Prostate gland (tissue), 2 donors: ENCODE measurements at regions not wholly inside any gene's neighbourhood (a gene's known extent, or its start where the extent isn't known, plus 50 kb on each side); places are given as distances from the start of the nearest gene placed in this dataset.

ENCODE experiments used
- DNase-seq: peaks from one replicate; pipeline ENCODE4 v3.0.0-alpha.2; 2019; ENCODE audit warnings: low spot score
- H3K27ac ChIP-seq, 2 donors: fragments of 200-600 bp; sonication (generic); 2 replicates each; pipeline ENCODE4 v1.5.1; 2017 to 2019
- H3K27me3 ChIP-seq: fragments of 200-600 bp; sonication (generic); replicated peaks from 2 replicates; pipeline ENCODE4 v1.5.1; 2019; ENCODE audit not compliant: insufficient read depth
- H3K36me3 ChIP-seq, 2 donors: fragments of 200-600 bp; sonication (generic); 1 replicate in 1 of 2; 2 replicates in 1 of 2; pipeline versions ENCODE4 v1.5.1 to v1.8.1; 2017 to 2019
- H3K4me1 ChIP-seq: fragments of 200-600 bp; sonication (generic); replicated peaks from 2 replicates; pipeline ENCODE4 v1.5.1; 2019
- H3K4me3 ChIP-seq, 2 donors: fragments of 200-600 bp; sonication (generic); 2 replicates each; pipeline ENCODE4 v1.5.1; 2017 to 2019
- H3K9me3 ChIP-seq: fragments of 200-600 bp; sonication (generic); 2 replicates; pipeline ENCODE4 v1.5.1; 2017
- POLR2A ChIP-seq: fragments of 450-650 bp; IDR thresholded peaks from one replicate; pipeline ENCODE4 v1.6.1; 2016; ENCODE audit warnings: antibody characterized with exemption, mild to moderate bottlenecking
- POLR2AphosphoS5 ChIP-seq: sonication (generic); formaldehyde crosslinking; IDR thresholded peaks from one replicate; pipeline ENCODE4 v1.6.1; 2017; ENCODE audit warnings: antibody characterized with exemption
- WGBS: methylation state at CpG from one replicate; pipeline ENCODE4 v1.1.5; 2018; 5-methylcytosine and 5-hydroxymethylcytosine counted together
- intact Hi-C: fragments of 100-400 bp; cut with DNase I; formaldehyde crosslinking; loops from one replicate; pipeline ENCODE4 v1.14.2; 2022
- TF ChIP-seq, protein P1 (sequence below), 4 experiments: fragments of 200-600 bp in 2 of 4; fragments of 450-650 bp in 2 of 4; sonication (generic) in 2 of 4; IDR thresholded peaks; 1 replicate in 3 of 4; 2 replicates in 1 of 4; pipeline ENCODE4 v1.5.1; 2016 to 2019; ENCODE audit warnings: antibody characterized with exemption in 4 of 4, mild to moderate bottlenecking in 2 of 4, moderate library complexity in 2 of 4

DNA sequence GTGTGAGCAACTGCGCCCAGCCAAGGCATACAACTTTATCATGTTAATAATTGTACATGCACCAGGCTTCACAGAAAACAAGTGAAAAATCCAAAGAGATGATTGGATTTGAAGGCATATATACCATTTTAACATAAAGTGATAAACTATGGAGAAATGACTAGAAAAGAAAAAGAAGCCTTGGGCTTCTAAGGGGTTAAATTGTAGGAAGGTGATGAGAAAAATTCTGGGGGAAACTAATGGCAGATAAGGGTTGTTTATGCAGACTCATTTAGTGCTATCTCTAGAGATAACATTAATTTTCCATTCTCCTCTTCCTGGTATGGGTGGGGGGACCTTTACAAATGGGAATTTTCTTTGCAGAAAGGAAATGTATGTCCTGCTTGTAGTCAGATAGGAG, 154.0 kb downstream of the TMEM17 start:
- Histone ChIP-seq H3K36me3 (no peaks in the 10 kb centered on the region), H3K9me3 (no peaks in the 10 kb centered on the region), H3K27me3 (no peaks in the 10 kb centered on the region), H3K4me3 (no peak overlapping the region), H3K4me1 (no peaks in the 10 kb centered on the region), H3K27ac (no peak overlapping the region)
- no peak for DNase-seq
- intact Hi-C loops = no loop called here
- no peak for TF ChIP-seq POLR2A
- no peak for TF ChIP-seq POLR2AphosphoS5
- TF ChIP-seq, protein P1, sequence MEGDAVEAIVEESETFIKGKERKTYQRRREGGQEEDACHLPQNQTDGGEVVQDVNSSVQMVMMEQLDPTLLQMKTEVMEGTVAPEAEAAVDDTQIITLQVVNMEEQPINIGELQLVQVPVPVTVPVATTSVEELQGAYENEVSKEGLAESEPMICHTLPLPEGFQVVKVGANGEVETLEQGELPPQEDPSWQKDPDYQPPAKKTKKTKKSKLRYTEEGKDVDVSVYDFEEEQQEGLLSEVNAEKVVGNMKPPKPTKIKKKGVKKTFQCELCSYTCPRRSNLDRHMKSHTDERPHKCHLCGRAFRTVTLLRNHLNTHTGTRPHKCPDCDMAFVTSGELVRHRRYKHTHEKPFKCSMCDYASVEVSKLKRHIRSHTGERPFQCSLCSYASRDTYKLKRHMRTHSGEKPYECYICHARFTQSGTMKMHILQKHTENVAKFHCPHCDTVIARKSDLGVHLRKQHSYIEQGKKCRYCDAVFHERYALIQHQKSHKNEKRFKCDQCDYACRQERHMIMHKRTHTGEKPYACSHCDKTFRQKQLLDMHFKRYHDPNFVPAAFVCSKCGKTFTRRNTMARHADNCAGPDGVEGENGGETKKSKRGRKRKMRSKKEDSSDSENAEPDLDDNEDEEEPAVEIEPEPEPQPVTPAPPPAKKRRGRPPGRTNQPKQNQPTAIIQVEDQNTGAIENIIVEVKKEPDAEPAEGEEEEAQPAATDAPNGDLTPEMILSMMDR (IDR thresholded peaks at IDR 0.05) = no peak
- 94% methylated on average over 1 of the region's 1 CpG for WGBS

DNA sequence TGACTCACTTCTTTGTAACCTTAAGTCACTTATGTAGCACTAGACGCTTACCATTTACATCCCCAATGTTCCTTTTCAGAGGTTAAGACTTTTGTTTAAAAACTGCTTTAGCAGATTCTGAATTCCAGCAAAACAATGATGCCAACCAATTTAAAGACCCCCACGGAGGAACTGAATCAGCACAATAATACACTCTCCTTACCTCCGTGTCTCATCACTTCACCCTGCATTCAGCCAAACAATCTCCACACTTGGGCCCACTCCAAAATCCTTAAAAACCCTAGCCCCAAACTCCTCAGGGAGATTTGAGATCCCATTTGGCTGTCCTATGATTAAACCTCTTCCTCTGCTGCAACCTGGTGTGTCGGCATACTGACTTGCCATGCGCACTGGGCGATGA, 153.9 kb downstream of the B3GNT2 start:
- no peak for DNase-seq
- WGBS = 84% methylated on average over 6 of the region's 6 CpGs
- H3K9me3 ChIP-seq = no peaks in the 10 kb centered on the region
- H3K27ac ChIP-seq = no peak overlapping the region
- intact Hi-C loops = no loop called here
- no peaks in the 10 kb centered on the region for H3K4me1 ChIP-seq
- TF ChIP-seq, protein P1 (IDR thresholded peaks at IDR 0.05) = no peak
- no peak for TF ChIP-seq POLR2AphosphoS5
- no peak for TF ChIP-seq POLR2A
- no peaks in the 10 kb centered on the region for H3K27me3 ChIP-seq
- H3K4me3 ChIP-seq = no peak overlapping the region
- H3K36me3 ChIP-seq = no peaks in the 10 kb centered on the region

DNA sequence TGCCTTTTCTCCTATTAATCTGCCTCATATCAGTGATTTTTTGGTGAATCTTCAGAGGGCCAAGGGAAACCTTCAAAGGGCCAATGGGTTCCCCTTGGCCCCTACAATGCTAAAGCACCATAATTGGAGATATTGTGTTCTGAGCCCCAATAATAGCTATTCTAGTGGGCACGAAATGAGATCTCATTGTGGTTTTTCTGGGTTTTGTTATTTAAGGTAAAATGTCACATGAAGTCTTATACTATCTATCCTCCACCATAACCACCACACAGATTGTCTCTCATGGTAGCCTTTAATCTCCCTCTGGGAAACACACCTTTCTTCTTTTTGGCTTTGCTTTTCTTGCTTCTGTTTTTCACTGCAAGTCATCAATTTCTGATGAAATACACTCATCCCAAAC, 152.8 kb downstream of the B3GNT2 start:
- Histone ChIP-seq H3K4me1 (no peaks in the 10 kb centered on the region), H3K9me3 (no peaks in the 10 kb centered on the region), H3K27me3 (no peaks in the 10 kb centered on the region), H3K4me3 (no peak overlapping the region), H3K27ac (no peak overlapping the region), H3K36me3 (no peaks in the 10 kb centered on the region)
- 85% methylated on average over 1 of the region's 1 CpG for WGBS
- TF ChIP-seq, protein P1 (IDR thresholded peaks at IDR 0.05) = no peak
- no peak for TF ChIP-seq POLR2AphosphoS5
- TF ChIP-seq POLR2A = no peak
- no peak for DNase-seq
- intact Hi-C loops = no loop called here

DNA sequence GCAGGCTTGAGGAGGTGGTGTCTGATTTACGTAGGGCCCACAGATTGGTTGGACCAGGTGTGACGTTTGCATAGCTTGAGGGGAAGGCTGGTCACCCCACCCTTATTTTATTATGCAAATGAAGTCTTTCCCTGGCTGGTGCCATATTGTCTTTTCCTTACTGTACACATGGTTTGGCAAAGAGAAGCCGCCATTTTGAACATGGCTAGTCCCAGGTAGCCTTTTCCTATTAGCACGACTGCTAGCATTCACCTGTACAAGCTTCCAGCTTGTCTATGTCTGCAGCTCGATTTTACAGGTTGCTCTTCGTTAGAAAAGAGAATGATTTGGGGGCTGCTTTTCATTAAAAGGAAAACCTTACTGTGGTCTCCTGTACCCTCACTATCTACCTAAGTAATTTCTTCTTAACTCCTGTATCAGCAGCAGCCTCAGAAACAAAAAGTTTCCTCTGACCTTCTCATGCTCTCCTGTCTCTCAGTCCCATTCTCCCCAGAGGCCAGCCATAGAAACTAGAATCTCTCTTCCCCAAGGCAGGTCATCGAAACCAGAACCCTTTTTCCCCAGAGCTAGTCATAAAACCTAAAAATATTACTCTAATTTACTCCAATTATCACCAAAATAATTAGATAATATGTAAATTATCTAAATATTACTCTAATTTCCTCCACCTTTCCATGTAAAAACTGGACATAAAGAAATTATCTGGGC, 151.8 kb downstream of the B3GNT2 start:
- H3K4me3 ChIP-seq = no peak overlapping the region
- TF ChIP-seq, protein P1 (IDR thresholded peaks at IDR 0.05) = no peak
- TF ChIP-seq POLR2AphosphoS5 (no peak), POLR2A (no peak)
- no peaks in the 10 kb centered on the region for H3K4me1 ChIP-seq
- 95% methylated on average over 7 of the region's 7 CpGs for WGBS
- intact Hi-C loops = no loop called here
- H3K27ac ChIP-seq = no peak overlapping the region
- H3K9me3 ChIP-seq = no peaks in the 10 kb centered on the region
- H3K27me3 ChIP-seq = no peaks in the 10 kb centered on the region
- H3K36me3 ChIP-seq = no peaks in the 10 kb centered on the region
- no peak for DNase-seq

DNA sequence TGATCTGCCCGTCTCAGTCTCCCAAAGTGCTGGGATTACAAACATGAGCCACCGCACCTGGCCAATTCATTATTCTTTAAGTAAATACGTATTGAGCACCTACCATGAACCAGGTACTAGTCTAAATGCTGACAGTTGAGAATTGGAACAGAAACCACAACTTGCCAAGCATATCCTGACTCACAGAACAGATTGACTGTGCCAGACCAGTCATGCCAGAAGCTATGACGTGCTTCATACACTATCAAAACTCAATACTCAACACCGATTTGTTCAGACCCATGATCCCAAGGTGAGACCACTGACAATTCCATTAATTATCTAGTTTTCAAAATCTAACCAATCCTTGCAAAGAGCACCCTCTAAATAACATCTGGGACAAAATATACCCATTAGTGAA, 148.6 kb downstream of the B3GNT2 start:
- 93% methylated on average over 5 of the region's 5 CpGs for WGBS
- Histone ChIP-seq H3K9me3 (no peaks in the 10 kb centered on the region), H3K4me1 (no peaks in the 10 kb centered on the region), H3K27ac (no peak overlapping the region), H3K36me3 (no peaks in the 10 kb centered on the region), H3K27me3 (no peaks in the 10 kb centered on the region), H3K4me3 (no peak overlapping the region)
- intact Hi-C loops = no loop called here
- no peak for DNase-seq
- no peak for TF ChIP-seq POLR2A
- TF ChIP-seq, protein P1 (IDR thresholded peaks at IDR 0.05) = no peak
- no peak for TF ChIP-seq POLR2AphosphoS5
